Keratinocyte (primary cell): ENCODE measurements at regions not wholly inside any gene's neighbourhood (a gene's known extent, or its start where the extent isn't known, plus 50 kb on each side); places are given as distances from the start of the nearest gene placed in this dataset.

ENCODE experiments used
- DNase-seq: peaks from one replicate; pipeline ENCODE4 v3.0.0-alpha.2; 2011; ENCODE audit warnings: low read depth, missing footprints, low spot score
- FAIRE-seq: peaks from 2 replicates; lab custom pipeline; 2011; peaks lifted over from hg19 to GRCh38; lab: Jason Lieb, UNC
- H2AFZ ChIP-seq: 2 replicates; pipeline ENCODE4 v1.6.0; 2012; ENCODE audit warnings: low read length, control low read depth, inconsistent platforms; ENCODE audit not compliant: control insufficient read depth
- H3K27ac ChIP-seq: 2 replicates; pipeline ENCODE4 v1.5.1; 2011; ENCODE audit warnings: low read length; ENCODE audit not compliant: control insufficient read depth, insufficient read depth
- H3K27me3 ChIP-seq: 3 replicates; pipeline ENCODE4 v1.6.0; 2011; ENCODE audit warnings: low read length; ENCODE audit not compliant: control insufficient read depth, insufficient read depth; ENCODE audit errors: extremely low read depth
- H3K36me3 ChIP-seq, 2 experiments: 2 replicates in 1 of 2; 3 replicates in 1 of 2; pipeline ENCODE4 v1.5.1; 2011; ENCODE audit warnings: low read length in 2 of 2, mild to moderate bottlenecking in 1 of 2; ENCODE audit not compliant: control insufficient read depth in 2 of 2, insufficient read depth in 2 of 2; ENCODE audit errors: extremely low read depth in 1 of 2
- H3K4me1 ChIP-seq: 3 replicates; pipeline ENCODE4 v1.5.1; 2011; ENCODE audit warnings: low read length; ENCODE audit not compliant: control insufficient read depth, insufficient read depth; ENCODE audit errors: extremely low read depth
- H3K4me2 ChIP-seq: 3 replicates; pipeline ENCODE4 v1.6.0; 2011; ENCODE audit warnings: low read depth, low read length; ENCODE audit not compliant: control insufficient read depth, insufficient read depth; ENCODE audit errors: extremely low read depth
- H3K4me3 ChIP-seq, 3 experiments: fragments of 200-600 bp in 1 of 3; sonication (generic) in 1 of 3; 2 replicates in 2 of 3; 3 replicates in 1 of 3; pipeline ENCODE4 v1.5.1; 2011 to 2016; ENCODE audit warnings: low read length in 3 of 3, mild to moderate bottlenecking in 3 of 3, control low read depth in 2 of 3, inconsistent platforms in 1 of 3, low read depth in 1 of 3, mixed read lengths in 1 of 3, mixed run types in 1 of 3, moderate library complexity in 1 of 3; ENCODE audit not compliant: control insufficient read depth in 2 of 3, insufficient read depth in 2 of 3; ENCODE audit errors: extremely low read depth in 1 of 3
- H3K79me2 ChIP-seq: 2 replicates; pipeline ENCODE4 v1.6.0; 2012; ENCODE audit warnings: low read length; ENCODE audit not compliant: control insufficient read depth, insufficient read depth
- H3K9ac ChIP-seq: 3 replicates; pipeline ENCODE4 v1.6.0; 2011; ENCODE audit warnings: low read length; ENCODE audit not compliant: control insufficient read depth, insufficient read depth; ENCODE audit errors: extremely low read depth
- H3K9me1 ChIP-seq: 3 replicates; pipeline ENCODE4 v1.6.0; 2011; ENCODE audit warnings: low read length; ENCODE audit not compliant: control insufficient read depth, insufficient read depth; ENCODE audit errors: extremely low read depth
- H3K9me3 ChIP-seq: 2 replicates; pipeline ENCODE4 v1.5.1; 2012; ENCODE audit warnings: low read depth, low read length; ENCODE audit not compliant: control insufficient read depth
- H4K20me1 ChIP-seq: 3 replicates; pipeline ENCODE4 v1.6.0; 2011; ENCODE audit warnings: low read length; ENCODE audit not compliant: control insufficient read depth, insufficient read depth; ENCODE audit errors: extremely low read depth
- CTCF ChIP-seq, 3 experiments: IDR thresholded peaks in 1 of 3; conservative IDR thresholded peaks in 1 of 3; optimal IDR thresholded peaks in 1 of 3; 2 replicates in 2 of 3; 3 replicates in 1 of 3; pipeline versions ENCODE3 to v1.5.1; 2011; ENCODE audit warnings: low read length in 3 of 3, mild to moderate bottlenecking in 3 of 3, moderate library complexity in 2 of 3, control low read depth in 1 of 3, inconsistent platforms in 1 of 3; ENCODE audit not compliant: insufficient read depth in 2 of 3; ENCODE audit errors: extremely low read depth in 1 of 3
- EZH2 ChIP-seq: IDR thresholded peaks from one replicate; pipeline ENCODE4 v1.6.1; 2012; ENCODE audit warnings: inconsistent platforms, mild to moderate bottlenecking, low read length, moderate library complexity
- dilution Hi-C: fragments of 300-500 bp; cut with MboI; formaldehyde crosslinking; loops from one replicate; pipeline ENCODE4 v1.7.0; 2020; ENCODE audit warnings: low sequenced_read_pairs; ENCODE audit not compliant: extremely low pct_ligation_motif_present

GRCh38 chr3:135908225-135908624 is 57.3 kb upstream of the PPP2R3A start:
- TF ChIP-seq CTCF (optimal IDR thresholded peaks at IDR 0.05 in 1 of 3, IDR thresholded peaks at IDR 0.05 in 1 of 3, conservative IDR thresholded peaks at IDR 0.05 in 1 of 3; ENCODE audit: extremely low read depth in 1 of 3, insufficient read depth in 2 of 3, low read length in 3 of 3) (no peak), EZH2 (no peak)
- DNase-seq (peak; percentile 93), FAIRE-seq (peak; percentile 98)
- Histone ChIP-seq H2AFZ (peak overlapping the region; percentile 78), H3K9me3 (no peaks in the 10 kb centered on the region), H3K27me3 (no peaks in the 10 kb centered on the region), H4K20me1 (no peaks in the 10 kb centered on the region), H3K79me2 (no peaks in the 10 kb centered on the region), H3K4me3 (peak overlapping the region in 2 of 3 experiments; percentile 44 to 52), H3K4me2 (peak overlapping the region; percentile 93), H3K27ac (peak overlapping the region; percentile 82), H3K4me1 (peaks cover 24% of the 10 kb centered on the region), H3K36me3 (no peaks in the 10 kb centered on the region), H3K9ac (peak overlapping the region; percentile 22), H3K9me1 (no peaks in the 10 kb centered on the region)
- dilution Hi-C loops = loop anchor here (5.0 kb wide), 1 partner anchor 129 kb away; no protein-coding TSS in a partner anchor

- FAIRE-seq = peak; percentile 36
- DNase-seq = no peak
- Histone ChIP-seq H3K4me3 (no peak overlapping the region), H3K36me3 (no peaks in the 10 kb centered on the region), H3K27ac (no peak overlapping the region), H3K4me1 (peaks cover 24% of the 10 kb centered on the region), H3K9me3 (no peaks in the 10 kb centered on the region), H3K27me3 (no peaks in the 10 kb centered on the region), H3K9me1 (no peaks in the 10 kb centered on the region), H3K4me2 (peak overlapping the region; percentile 93), H3K9ac (no peak overlapping the region), H2AFZ (peak overlapping the region; percentile 78), H3K79me2 (no peaks in the 10 kb centered on the region), H4K20me1 (no peaks in the 10 kb centered on the region)
- TF ChIP-seq EZH2 = no peak
- no peak for TF ChIP-seq CTCF (optimal IDR thresholded peaks at IDR 0.05 in 1 of 3, IDR thresholded peaks at IDR 0.05 in 1 of 3, conservative IDR thresholded peaks at IDR 0.05 in 1 of 3; ENCODE audit: extremely low read depth in 1 of 3, insufficient read depth in 2 of 3, low read length in 3 of 3)
- dilution Hi-C loops = loop anchor here (5.0 kb wide), 1 partner anchor 129 kb away; no protein-coding TSS in a partner anchor
These were observed 56.8 kb upstream of the PPP2R3A start for GRCh38 chr3:135908737-135909136.
